ENCODE measurements at regions not wholly inside any gene's neighbourhood (a gene's known extent, or its start where the extent isn't known, plus 50 kb on each side); places are given as distances from the start of the nearest gene placed in this dataset.

DNA sequence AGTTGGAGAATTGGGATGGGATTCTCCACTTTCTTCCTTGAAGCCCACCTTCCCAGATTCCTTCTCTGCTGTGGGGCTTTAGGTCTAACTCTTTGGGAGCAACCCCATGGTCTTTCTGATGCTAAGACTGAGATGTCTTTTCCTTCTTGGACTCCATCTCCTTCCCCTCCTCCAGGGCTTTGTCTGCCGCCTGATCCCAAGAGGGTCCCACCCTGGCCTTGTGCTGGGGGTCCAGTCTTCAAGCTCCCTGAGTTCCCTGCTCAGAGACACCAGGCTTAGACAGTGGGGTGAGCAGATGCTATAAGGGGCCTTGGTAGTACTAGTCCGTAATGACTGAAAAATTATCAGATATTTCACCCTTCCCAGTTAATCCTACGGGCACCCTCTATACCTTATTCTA lies 150.5 kb downstream of the PTPN20 start:
- no peak for ATAC-seq (ENCODE audit: low read depth)
- Mint-ChIP-seq H3K4me1 (no peaks in the 10 kb centered on the region), H3K27me3 (no peaks in the 10 kb centered on the region), H3K4me3 (no peak overlapping the region), H3K27ac (no peak overlapping the region), H3K9me3 (no peaks in the 10 kb centered on the region), H3K36me3 (ENCODE audit: low read depth) (no peaks in the 10 kb centered on the region)
- POLR2A ChIA-PET = no interaction called here
- CTCF ChIA-PET = no interaction called here
- TF ChIP-seq, protein P1, sequence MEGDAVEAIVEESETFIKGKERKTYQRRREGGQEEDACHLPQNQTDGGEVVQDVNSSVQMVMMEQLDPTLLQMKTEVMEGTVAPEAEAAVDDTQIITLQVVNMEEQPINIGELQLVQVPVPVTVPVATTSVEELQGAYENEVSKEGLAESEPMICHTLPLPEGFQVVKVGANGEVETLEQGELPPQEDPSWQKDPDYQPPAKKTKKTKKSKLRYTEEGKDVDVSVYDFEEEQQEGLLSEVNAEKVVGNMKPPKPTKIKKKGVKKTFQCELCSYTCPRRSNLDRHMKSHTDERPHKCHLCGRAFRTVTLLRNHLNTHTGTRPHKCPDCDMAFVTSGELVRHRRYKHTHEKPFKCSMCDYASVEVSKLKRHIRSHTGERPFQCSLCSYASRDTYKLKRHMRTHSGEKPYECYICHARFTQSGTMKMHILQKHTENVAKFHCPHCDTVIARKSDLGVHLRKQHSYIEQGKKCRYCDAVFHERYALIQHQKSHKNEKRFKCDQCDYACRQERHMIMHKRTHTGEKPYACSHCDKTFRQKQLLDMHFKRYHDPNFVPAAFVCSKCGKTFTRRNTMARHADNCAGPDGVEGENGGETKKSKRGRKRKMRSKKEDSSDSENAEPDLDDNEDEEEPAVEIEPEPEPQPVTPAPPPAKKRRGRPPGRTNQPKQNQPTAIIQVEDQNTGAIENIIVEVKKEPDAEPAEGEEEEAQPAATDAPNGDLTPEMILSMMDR (IDR thresholded peaks at IDR 0.05) = no peak
- no peak for DNase-seq
- intact Hi-C loops (cut with micrococcal nuclease) = no loop called here

DNA sequence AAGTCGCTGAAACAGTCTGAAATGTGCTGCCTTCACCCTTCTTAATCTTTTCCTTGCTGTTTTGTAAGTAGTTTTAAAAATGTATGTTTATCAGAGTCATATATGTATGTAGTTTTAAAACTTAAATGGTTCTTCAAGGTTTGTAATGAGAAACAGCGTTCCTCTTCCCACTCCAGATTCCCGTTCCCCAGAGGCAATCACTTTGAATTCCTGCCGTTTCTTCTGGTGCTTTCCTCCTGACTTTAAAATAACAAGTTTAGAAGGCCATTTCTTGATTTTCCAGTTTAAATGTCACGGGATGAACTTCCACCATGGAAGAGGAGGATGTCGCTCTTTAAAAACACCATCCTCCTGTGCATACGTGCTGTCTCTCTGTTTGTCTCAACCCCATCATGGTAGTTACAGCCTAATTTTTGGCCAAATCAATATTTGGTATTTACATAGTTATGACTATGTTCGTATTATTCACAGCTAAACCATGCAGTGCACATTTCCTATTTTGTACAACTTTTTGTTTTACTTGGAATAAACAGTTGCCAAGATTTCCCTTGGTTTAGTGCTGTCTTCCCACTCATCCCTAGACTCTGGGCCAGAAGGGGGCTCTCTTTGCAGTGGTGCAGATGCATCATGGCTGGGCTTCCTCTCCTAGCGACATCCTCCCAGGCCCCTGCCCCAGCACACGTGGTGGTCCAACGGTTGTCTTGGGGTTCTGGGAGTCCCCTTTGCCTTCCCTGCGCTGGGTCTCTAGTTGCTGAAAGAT lies 151.4 kb downstream of the PTPN20 start:
- no peaks in the 10 kb centered on the region for H3K4me1 Mint-ChIP-seq
- intact Hi-C loops (cut with micrococcal nuclease) = no loop called here
- H3K36me3 Mint-ChIP-seq (ENCODE audit: low read depth) = no peaks in the 10 kb centered on the region
- no peak overlapping the region for H3K4me3 Mint-ChIP-seq
- H3K27me3 Mint-ChIP-seq = no peaks in the 10 kb centered on the region
- TF ChIP-seq, protein P1 (IDR thresholded peaks at IDR 0.05) = no peak
- ChIA-PET CTCF (interaction anchor here (1.0 kb wide), 1 partner anchor 49 kb away, joined by 3 read pairs; no protein-coding TSS in a partner anchor), POLR2A (no interaction called here)
- H3K27ac Mint-ChIP-seq = no peak overlapping the region
- no peaks in the 10 kb centered on the region for H3K9me3 Mint-ChIP-seq
- DNase-seq (no peak), ATAC-seq (ENCODE audit: low read depth) (no peak)

DNA sequence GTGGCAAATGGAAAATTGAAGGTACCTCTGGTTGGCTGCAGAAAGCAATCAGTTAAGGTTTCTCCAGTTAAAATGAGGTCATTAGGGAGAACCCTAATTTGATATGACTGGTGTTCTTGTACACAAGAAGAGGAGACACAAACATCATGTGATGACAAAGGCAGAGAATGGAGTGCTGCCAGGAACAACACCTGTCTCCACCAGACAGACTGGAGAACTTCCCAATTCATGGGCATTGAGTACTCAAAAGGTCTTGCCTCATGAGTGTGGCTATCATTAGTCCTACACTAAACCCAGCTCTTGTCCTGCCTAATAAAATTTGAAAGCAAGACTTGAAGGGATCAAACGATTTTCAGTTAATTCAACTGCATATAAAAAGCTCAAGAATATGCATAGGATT lies 152.6 kb downstream of the PTPN20 start:
- Mint-ChIP-seq H3K27me3 (no peaks in the 10 kb centered on the region), H3K9me3 (no peaks in the 10 kb centered on the region), H3K36me3 (ENCODE audit: low read depth) (no peaks in the 10 kb centered on the region), H3K27ac (no peak overlapping the region), H3K4me3 (no peak overlapping the region), H3K4me1 (no peaks in the 10 kb centered on the region)
- DNase-seq = no peak
- CTCF ChIA-PET = no interaction called here
- TF ChIP-seq, protein P1 (IDR thresholded peaks at IDR 0.05) = no peak
- intact Hi-C loops (cut with micrococcal nuclease) = no loop called here
- POLR2A ChIA-PET = no interaction called here
- no peak for ATAC-seq (ENCODE audit: low read depth)

- POLR2A ChIA-PET = no interaction called here
- intact Hi-C loops (cut with micrococcal nuclease) = no loop called here
- DNase-seq (no peak), ATAC-seq (ENCODE audit: low read depth) (no peak)
- Mint-ChIP-seq H3K36me3 (ENCODE audit: low read depth) (no peaks in the 10 kb centered on the region), H3K4me3 (no peak overlapping the region), H3K27ac (no peak overlapping the region), H3K27me3 (no peaks in the 10 kb centered on the region), H3K4me1 (no peaks in the 10 kb centered on the region), H3K9me3 (no peaks in the 10 kb centered on the region)
- CTCF ChIA-PET = no interaction called here
- TF ChIP-seq, protein P1 (IDR thresholded peaks at IDR 0.05) = no peak
Measured at GRCh38 chr10:47065903-47066302, 154.7 kb downstream of the PTPN20 start.

DNA sequence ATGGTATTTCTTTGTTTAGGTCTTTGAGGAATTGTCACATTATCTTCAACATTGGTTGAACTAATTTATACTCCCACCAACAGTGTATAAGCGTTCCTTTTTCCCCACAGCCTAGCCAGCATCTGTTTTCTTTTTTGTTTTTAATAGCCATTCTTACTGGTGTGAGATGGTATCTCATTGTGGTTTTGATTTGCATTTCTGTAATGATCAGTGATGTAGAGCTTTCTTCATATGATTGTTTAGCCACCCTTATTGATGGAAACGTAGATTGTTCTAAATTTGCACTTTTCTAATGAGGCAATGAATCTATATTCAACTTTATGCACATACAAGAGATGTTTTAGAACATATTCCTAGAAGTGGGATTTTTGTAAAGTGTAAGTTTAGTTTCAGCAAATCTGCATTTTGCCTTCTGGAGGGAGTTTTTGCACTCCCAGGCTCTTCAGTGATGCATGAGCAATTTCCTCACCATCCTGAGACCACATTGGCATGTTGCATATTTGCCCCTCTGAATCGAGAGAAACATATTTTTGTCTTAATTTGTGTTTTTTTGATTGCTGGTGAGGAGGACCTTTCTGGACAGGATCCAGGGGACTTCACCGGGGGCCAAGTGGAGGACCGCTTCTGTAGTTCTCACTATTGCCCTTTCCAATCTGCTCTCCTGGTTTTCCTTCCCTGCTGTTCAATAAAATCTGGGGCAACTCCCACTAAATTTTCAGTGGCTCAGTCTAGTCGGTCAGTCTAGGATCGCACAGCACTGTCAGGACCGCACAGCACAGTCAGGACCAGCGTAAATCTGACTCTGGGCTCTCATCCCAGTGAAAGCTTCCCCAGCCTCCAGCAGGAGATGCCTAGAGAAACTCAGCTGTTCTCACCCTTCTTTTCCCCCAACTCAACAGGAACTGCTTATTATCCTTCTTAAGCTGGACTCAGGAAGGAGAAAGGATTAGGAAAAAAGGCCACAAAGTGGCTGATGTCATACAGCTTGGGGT lies 157.0 kb downstream of the PTPN20 start:
- H3K36me3 Mint-ChIP-seq (ENCODE audit: low read depth) = no peaks in the 10 kb centered on the region
- POLR2A ChIA-PET = no interaction called here

More for the DNA sequence above, 157.0 kb downstream of the PTPN20 start:
- no peak overlapping the region for H3K27ac Mint-ChIP-seq
- ATAC-seq (ENCODE audit: low read depth) (no peak), DNase-seq (no peak)
- no peaks in the 10 kb centered on the region for H3K4me1 Mint-ChIP-seq
- intact Hi-C loops (cut with micrococcal nuclease) = no loop called here
- no peak overlapping the region for H3K4me3 Mint-ChIP-seq
- CTCF ChIA-PET = no interaction called here
- peaks cover 6% of the 10 kb centered on the region for H3K27me3 Mint-ChIP-seq
- no peaks in the 10 kb centered on the region for H3K9me3 Mint-ChIP-seq
- TF ChIP-seq, protein P1 (IDR thresholded peaks at IDR 0.05) = no peak

Data from activated B cell treated with CpG ODN at 0.5 μM for 24 hours (primary cell).